HG02798 (cell line): ENCODE measurements at regions not wholly inside any gene's neighbourhood (a gene's known extent, or its start where the extent isn't known, plus 50 kb on each side); places are given as distances from the start of the nearest gene placed in this dataset.

Experiments
- ATAC-seq: cut with Tn5 transposase; IDR thresholded peaks from one replicate; pipeline ENCODE4 v1.9.1; 2021; ENCODE audit warnings: mild to moderate bottlenecking; ENCODE audit not compliant: unreplicated experiment, poor library complexity

DNA sequence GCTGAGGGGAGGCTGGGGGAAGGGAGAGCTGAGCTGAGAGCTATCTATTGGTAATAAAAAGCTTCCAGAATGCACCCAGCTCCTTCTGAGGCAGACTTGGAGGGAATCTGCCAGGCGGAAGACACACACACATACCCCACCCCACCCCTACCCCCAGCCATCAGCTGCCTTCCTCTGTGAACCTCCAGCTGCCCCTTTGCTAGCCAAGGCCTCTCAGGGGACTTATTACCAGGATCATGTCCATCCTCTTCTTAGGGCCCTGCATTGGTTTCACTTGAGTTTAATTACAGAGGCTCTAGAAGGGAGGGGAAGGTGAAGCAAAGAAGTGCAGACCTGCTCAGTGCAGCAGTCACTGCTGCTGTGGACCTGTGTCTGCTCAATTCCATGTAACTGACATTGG lies 156.4 kb downstream of the OMA1 start:
- no peak for ATAC-seq

DNA sequence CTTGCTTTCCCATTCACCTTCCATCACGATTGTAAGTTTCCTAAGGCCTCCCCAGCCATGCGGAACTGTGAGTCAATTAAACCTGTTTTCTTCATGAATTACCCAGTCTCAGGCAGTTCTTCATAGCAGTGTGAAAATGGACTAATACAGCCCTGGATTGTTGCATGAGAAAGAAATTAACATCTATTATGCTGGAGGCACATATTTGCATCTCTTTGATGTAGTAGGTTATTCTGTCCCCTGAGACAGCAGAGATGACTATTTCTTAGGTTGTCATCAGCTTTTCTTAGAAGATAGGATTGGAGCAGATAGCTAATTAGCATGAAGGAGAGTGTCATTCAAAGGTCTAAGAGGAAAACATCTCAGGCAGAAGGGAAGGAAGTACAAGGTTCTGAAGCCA lies 166.2 kb downstream of the OMA1 start:
- ATAC-seq = no peak

DNA sequence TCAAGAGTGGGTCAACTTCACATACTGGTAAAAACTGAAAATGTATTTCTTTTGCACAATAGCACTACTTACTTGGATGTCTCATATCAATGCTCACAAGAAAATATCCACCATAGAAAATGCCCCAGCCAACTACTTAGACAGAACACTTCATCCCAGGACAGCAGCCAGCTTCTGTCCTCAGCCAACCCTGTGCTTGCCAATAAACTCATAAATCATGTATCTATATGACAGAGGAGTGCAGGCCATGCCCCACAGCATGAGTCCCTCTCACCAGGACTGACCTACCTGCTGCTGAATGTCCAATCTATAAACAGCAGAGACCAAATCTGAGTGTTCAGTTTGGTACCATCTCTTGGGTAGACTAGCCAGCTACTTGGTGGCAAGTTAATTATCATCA lies 179.3 kb downstream of the OMA1 start:
- ATAC-seq = no peak

DNA sequence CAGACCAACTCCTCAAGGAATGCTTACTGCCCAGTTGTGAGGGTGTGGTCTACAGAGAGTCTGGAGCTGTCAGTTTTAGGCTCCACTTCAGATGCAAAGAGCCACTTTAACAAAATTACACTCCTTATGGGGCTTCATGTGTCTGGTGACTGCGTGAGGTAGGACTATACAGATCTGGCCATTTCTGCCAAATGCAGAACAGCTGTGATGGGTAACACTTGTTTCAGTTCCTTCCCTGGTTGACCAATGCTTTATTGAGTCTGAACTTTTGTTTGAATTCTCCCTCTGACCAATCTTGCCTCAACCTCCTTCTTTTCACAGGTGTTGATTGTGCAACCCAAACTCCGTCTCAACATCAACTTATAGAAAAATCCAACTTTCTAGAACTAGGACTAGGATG lies 181.2 kb downstream of the OMA1 start:
- no peak for ATAC-seq

- ATAC-seq = no peak
These were observed 182.9 kb downstream of the OMA1 start for GRCh38 chr1:58363585-58363984.

GRCh38 chr1:58361134-58361533 lies 185.4 kb downstream of the OMA1 start:
- no peak for ATAC-seq

- no peak for ATAC-seq
These were observed 188.2 kb downstream of the OMA1 start for GRCh38 chr1:58358346-58358745.

DNA sequence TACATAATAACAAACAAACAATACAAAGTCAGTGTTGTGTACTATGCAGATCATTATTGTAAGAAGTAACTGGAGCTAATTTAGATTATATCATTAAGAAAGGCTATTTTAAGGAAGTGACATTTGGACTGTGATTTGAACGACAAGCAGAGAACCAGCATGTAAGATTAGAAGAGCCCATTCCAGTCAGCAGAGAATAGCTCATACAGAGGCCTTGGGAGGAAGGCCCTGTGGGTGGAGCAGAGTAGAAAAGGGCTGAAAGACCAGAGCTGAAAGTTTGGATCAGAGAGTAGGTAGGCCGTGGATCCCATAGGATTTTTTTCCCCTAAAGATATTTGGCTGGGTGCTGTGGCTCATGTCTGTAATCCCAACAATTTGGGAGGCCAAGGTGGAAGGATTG lies 190.1 kb downstream of the OMA1 start:
- no peak for ATAC-seq

DNA sequence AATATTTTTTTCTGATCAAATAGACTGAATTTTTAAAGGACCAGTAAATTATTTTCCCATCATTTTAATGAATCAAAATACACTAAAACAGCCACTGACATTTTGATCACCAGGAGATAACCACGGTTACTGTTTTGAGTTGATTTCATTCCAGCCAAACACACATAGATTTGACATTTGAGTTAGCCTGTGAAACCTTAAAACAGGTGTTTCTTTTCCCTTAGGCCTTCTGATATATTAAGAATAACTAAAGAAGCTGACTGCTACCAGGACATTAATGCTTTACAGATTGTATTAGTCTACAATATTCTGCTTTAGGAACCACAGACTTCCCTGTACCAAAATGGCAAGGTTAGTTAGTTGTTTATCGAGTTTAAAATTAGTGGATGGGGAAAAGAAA lies 193.4 kb downstream of the OMA1 start:
- no peak for ATAC-seq

DNA sequence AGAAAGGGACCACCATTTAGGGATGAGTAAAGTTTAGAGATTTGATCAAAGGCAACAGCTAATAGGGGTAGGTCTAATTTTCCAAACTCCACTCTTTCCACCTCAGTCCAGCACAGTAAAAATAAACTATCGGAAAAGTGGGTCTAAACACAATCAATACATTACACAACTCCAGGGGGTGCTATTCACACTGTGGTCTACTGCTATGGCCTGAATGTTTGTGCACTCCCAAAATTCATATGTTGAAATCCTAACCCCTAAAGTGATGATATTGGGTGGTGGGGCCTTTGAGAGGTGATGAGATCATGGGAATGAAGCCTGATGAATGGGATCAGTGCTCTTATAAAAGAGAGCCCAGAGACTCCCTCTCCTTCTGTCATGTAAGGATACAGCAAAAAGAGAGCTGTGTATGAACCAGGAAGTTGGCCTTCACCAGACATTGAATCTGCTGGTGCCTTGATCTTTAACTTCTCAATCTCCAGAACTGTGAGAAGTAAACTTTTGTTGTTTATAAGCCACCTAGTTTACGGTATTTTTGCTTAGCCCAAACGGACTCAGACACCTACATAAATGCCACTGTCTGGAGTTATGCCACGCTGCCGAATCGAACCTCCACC lies 193.9 kb downstream of the OMA1 start:
- ATAC-seq = no peak

DNA sequence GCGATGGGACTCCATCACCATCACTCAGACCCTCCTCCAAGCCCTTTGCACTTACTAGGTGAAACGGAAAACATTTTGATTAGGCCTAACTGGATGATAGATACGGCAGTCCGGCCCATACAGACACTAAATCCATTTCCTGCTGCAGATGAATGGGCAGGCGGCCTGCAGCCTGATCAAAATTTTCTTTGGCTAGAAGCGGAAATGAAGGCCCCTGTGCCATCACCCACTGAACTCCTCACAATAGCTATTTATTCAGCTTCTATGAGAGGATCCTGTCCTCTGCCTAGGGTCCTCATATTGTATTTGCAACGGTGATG lies 200.5 kb downstream of the OMA1 start:
- no peak for ATAC-seq

DNA sequence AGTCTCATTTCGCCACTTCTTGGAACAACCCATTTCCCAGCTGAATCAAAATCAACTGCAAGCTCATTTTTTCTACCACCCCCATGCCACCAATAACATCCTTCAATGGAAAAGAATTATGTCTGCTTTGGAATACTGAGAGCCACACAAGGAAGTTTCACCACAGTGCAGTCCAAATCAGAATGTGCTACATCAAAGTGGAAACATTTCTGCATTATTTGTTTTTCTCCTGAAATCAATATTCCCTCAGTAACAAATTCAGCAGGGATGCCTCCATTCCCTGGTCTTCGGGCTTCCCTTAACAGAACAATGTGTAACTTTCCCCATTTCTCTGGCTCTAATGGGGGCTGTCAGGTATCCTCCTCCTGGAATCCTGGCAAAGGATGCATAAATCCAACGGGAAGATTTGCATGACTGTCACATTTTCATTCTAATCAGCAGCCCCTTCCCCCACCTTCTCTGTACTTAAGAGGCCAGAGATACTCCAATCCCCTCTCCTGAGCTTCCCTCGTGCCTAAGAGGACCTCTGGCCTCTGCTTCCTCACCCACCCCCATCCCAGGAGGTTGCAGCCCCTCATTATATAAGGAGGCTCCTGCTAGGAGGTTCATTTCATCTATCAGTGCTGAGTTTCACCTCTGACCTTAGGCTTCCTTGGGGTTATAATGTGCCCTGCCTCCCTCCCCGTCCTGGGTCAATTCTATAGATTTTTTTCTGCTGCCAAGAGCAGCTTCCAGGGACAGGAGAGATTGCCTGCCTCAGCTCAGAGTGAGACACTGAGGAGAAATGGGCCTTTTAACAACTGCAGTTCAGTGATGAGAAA lies 201.1 kb downstream of the OMA1 start:
- ATAC-seq = no peak

DNA sequence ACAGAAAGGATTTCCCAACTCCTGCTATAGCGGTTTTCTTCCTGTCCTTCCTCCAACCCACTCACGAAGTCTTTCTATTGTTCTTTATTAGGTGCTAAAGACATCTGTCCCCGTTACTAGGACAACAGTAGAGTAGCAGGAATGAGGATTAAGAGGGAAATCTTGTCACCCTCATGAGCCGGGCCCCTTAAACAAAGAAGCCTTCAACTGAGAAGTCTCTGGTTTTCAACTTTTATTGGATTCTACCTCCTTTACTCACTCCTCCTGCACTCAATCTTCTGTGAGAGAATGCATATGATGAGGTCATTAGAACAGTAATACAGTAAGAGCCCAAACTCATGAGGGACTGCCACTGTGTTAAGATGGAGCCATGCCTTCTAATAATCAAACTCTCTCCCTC lies 206.3 kb downstream of the OMA1 start:
- ATAC-seq = no peak

GRCh38 chr1:58338081-58338480 lies 208.4 kb downstream of the OMA1 start:
- no peak for ATAC-seq

- no peak for ATAC-seq
These were observed 213.0 kb downstream of the OMA1 start for GRCh38 chr1:58333511-58333910.

GRCh38 chr1:58331156-58331555 lies 215.4 kb downstream of the OMA1 start:
- no peak for ATAC-seq

GRCh38 chr1:58325866-58326265 lies 220.7 kb downstream of the OMA1 start:
- ATAC-seq = no peak

- ATAC-seq = no peak
These were observed 222.0 kb downstream of the OMA1 start for GRCh38 chr1:58324558-58324957.

- no peak for ATAC-seq
These were observed 228.1 kb downstream of the OMA1 start for GRCh38 chr1:58318157-58319005.

GRCh38 chr1:58317694-58318093 lies 228.8 kb downstream of the OMA1 start:
- ATAC-seq = no peak

DNA sequence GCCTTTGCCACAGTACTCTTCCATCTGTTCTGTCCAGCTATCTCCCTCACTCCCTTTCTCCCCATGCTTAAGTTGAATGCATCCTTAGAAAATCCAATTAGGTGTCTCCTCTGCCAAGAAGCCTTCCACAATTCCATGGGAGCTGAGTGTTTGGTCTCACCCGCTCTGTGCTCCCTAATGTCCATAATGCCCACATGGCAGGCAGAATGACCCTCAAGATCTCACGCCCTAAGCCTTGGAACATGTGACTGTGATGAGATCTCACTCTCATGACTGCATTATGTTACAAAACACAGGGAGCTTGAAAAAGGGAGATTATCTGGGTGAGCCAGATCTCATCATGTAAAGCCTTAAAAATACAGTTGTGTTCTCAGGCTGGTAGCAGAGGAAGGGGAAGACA lies 229.4 kb downstream of the OMA1 start:
- ATAC-seq = no peak
